SU-DHL-6 (cell line): ENCODE measurements at regions not wholly inside any gene's neighbourhood (a gene's known extent, or its start where the extent isn't known, plus 50 kb on each side); places are given as distances from the start of the nearest gene placed in this dataset.

Source experiments
- EZH2phosphoT487 ChIP-seq: fragments of 200-600 bp; sonication (generic), shearing (Covaris generic); conservative IDR thresholded peaks from 2 replicates; pipeline ENCODE4 v1.6.1; 2018; ENCODE audit warnings: mild to moderate bottlenecking, antibody characterized with exemption, low read length, moderate library complexity, mixed read lengths
- TF ChIP-seq, protein P1 (sequence below): fragments of 200-600 bp; sonication (generic); IDR thresholded peaks from one replicate; pipeline ENCODE4 v1.5.1; 2017; ENCODE audit warnings: antibody characterized with exemption, mild to moderate bottlenecking, low read length, moderate library complexity; ENCODE audit not compliant: insufficient read depth, poor library complexity, severe bottlenecking

DNA sequence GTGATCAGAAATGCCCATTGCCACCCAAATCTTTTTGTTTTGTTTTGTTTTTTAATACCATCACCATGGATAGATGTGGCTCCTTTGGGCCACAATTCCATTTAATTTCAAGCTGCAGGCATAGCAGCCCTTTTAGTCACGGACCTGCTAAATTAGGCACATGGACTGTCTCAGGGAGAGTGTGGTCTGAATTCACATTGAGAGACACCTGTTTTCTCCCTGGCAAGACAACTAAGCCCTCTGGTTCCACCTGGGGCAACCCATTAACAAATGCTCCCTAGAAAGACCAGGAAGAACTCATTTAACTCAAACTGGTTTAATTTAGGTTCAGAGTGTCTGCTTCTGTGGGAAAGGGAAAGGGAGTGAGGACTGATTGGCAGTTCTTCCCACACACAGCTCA, 88.2 kb upstream of the ANKRD1 start:
- TF ChIP-seq, protein P1, sequence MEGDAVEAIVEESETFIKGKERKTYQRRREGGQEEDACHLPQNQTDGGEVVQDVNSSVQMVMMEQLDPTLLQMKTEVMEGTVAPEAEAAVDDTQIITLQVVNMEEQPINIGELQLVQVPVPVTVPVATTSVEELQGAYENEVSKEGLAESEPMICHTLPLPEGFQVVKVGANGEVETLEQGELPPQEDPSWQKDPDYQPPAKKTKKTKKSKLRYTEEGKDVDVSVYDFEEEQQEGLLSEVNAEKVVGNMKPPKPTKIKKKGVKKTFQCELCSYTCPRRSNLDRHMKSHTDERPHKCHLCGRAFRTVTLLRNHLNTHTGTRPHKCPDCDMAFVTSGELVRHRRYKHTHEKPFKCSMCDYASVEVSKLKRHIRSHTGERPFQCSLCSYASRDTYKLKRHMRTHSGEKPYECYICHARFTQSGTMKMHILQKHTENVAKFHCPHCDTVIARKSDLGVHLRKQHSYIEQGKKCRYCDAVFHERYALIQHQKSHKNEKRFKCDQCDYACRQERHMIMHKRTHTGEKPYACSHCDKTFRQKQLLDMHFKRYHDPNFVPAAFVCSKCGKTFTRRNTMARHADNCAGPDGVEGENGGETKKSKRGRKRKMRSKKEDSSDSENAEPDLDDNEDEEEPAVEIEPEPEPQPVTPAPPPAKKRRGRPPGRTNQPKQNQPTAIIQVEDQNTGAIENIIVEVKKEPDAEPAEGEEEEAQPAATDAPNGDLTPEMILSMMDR = no peak
- no peak for TF ChIP-seq EZH2phosphoT487
